ENCODE measurements at regions not wholly inside any gene's neighbourhood (a gene's known extent, or its start where the extent isn't known, plus 50 kb on each side); places are given as distances from the start of the nearest gene placed in this dataset.

DNA sequence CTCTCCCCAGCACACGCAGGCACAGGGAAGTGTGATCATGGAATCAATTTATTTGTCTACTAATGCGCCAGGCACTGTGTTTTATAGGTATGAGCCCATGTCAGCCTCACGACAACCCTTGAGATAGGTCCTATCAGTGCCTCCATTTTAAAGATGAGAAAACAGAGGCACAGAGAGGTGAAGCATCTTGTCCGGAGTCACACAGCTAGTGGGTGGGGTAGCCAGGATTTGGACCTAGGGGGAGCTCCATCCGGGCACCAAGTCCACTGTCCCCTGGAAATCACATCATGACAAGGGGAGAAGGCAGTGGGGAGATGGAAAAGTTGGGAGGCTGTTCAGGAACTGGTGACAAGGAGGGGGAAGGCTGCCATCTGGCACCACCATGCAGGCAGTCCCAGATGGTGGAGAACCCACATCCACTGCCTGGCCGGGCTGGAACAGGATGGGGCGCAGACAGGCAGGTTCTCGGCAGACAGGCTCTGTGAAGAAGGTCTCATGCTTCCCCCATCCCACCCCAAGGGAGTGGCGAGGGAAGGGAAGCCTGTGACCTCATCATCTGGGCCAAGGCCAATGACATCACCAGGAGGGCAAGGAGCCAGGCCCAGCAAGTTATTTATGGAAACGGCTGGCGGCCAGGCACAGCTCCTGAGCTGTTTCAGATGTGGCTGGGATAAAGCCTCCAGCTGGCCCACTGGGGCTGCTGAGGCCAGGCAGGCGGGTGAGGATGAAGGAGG lies 126.0 kb upstream of the SDK2 start:
- Mint-ChIP-seq H3K27ac (ENCODE audit: unreplicated experiment) (no peak overlapping the region), H3K27me3 (ENCODE audit: unreplicated experiment) (peaks cover 6% of the 10 kb centered on the region), H3K36me3 (ENCODE audit: low read depth, unreplicated experiment) (no peaks in the 10 kb centered on the region), H3K4me1 (ENCODE audit: unreplicated experiment) (peaks cover 7% of the 10 kb centered on the region), H3K9me3 (ENCODE audit: unreplicated experiment) (no peaks in the 10 kb centered on the region), H3K4me3 (ENCODE audit: unreplicated experiment) (no peak overlapping the region)
- TF ChIP-seq CTCF (IDR thresholded peaks at IDR 0.05; ENCODE audit: unreplicated experiment), result no peak
- DNase-seq (ENCODE audit: low spot score), result no peak

DNA sequence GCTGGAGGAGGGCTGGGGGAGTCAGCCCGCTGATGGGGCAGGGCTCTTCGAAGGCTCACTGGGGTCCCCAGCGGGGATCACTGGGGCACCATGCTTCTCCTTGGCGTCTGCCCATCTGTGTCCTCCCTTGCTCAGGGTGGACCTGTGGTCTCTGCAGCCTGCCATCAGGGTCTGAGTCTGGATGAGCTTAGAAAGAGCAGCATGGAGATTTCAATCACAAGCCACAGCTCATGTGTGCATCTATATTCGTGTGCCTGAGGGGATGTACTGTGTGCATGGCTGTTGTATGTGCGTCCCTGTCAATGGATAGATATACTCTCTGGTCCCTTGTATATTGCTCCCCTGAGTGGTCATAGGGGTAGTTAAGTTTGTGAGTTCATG lies 126.6 kb upstream of the SDK2 start:
- Mint-ChIP-seq H3K36me3 (ENCODE audit: low read depth, unreplicated experiment) (no peaks in the 10 kb centered on the region), H3K27me3 (ENCODE audit: unreplicated experiment) (peaks cover 6% of the 10 kb centered on the region), H3K4me3 (ENCODE audit: unreplicated experiment) (no peak overlapping the region), H3K9me3 (ENCODE audit: unreplicated experiment) (no peaks in the 10 kb centered on the region), H3K4me1 (ENCODE audit: unreplicated experiment) (peaks cover 7% of the 10 kb centered on the region), H3K27ac (ENCODE audit: unreplicated experiment) (no peak overlapping the region)
- TF ChIP-seq CTCF (IDR thresholded peaks at IDR 0.05; ENCODE audit: unreplicated experiment), result no peak
- DNase-seq (ENCODE audit: low spot score), result no peak

GRCh38 chr17:73772107-73772705 lies 128.0 kb upstream of the SDK2 start:
- no peak overlapping the region for H3K4me3 Mint-ChIP-seq (ENCODE audit: unreplicated experiment)
- peaks cover 7% of the 10 kb centered on the region for H3K4me1 Mint-ChIP-seq (ENCODE audit: unreplicated experiment)
- no peak for TF ChIP-seq CTCF (IDR thresholded peaks at IDR 0.05; ENCODE audit: unreplicated experiment)
- H3K27me3 Mint-ChIP-seq (ENCODE audit: unreplicated experiment), result peaks cover 6% of the 10 kb centered on the region
- DNase-seq (ENCODE audit: low spot score), result no peak
- H3K9me3 Mint-ChIP-seq (ENCODE audit: unreplicated experiment), result no peaks in the 10 kb centered on the region
- no peaks in the 10 kb centered on the region for H3K36me3 Mint-ChIP-seq (ENCODE audit: low read depth, unreplicated experiment)
- no peak overlapping the region for H3K27ac Mint-ChIP-seq (ENCODE audit: unreplicated experiment)

GRCh38 chr17:73773702-73774101 lies 129.5 kb upstream of the SDK2 start:
- H3K27ac Mint-ChIP-seq (ENCODE audit: unreplicated experiment), result no peak overlapping the region
- peaks cover 7% of the 10 kb centered on the region for H3K4me1 Mint-ChIP-seq (ENCODE audit: unreplicated experiment)
- H3K27me3 Mint-ChIP-seq (ENCODE audit: unreplicated experiment), result peaks cover 6% of the 10 kb centered on the region
- no peak for DNase-seq (ENCODE audit: low spot score)
- no peak overlapping the region for H3K4me3 Mint-ChIP-seq (ENCODE audit: unreplicated experiment)
- H3K9me3 Mint-ChIP-seq (ENCODE audit: unreplicated experiment), result no peaks in the 10 kb centered on the region
- H3K36me3 Mint-ChIP-seq (ENCODE audit: low read depth, unreplicated experiment), result no peaks in the 10 kb centered on the region
- no peak for TF ChIP-seq CTCF (IDR thresholded peaks at IDR 0.05; ENCODE audit: unreplicated experiment)

- Mint-ChIP-seq H3K36me3 (ENCODE audit: low read depth, unreplicated experiment) (no peaks in the 10 kb centered on the region), H3K4me3 (ENCODE audit: unreplicated experiment) (no peak overlapping the region), H3K4me1 (ENCODE audit: unreplicated experiment) (peaks cover 7% of the 10 kb centered on the region)
These were observed 130.6 kb upstream of the SDK2 start for GRCh38 chr17:73774852-73775251.

More at GRCh38 chr17:73774852-73775251, 130.6 kb upstream of the SDK2 start:
- no peak for DNase-seq (ENCODE audit: low spot score)
- peaks cover 6% of the 10 kb centered on the region for H3K27me3 Mint-ChIP-seq (ENCODE audit: unreplicated experiment)
- no peak overlapping the region for H3K27ac Mint-ChIP-seq (ENCODE audit: unreplicated experiment)
- H3K9me3 Mint-ChIP-seq (ENCODE audit: unreplicated experiment), result no peaks in the 10 kb centered on the region
- no peak for TF ChIP-seq CTCF (IDR thresholded peaks at IDR 0.05; ENCODE audit: unreplicated experiment)

Measured in endothelial cell (in vitro differentiated cells).